BJ (cell line): ENCODE measurements at regions not wholly inside any gene's neighbourhood (a gene's known extent, or its start where the extent isn't known, plus 50 kb on each side); places are given as distances from the start of the nearest gene placed in this dataset.
"Not testable (repeated sequence)": the region's sequence is repeated elsewhere in the genome, so short reads cannot be mapped to it uniquely, and the experiment has no call there.

ENCODE experiments used
- CTCF ChIA-PET: fragments of 350-600 bp; formaldehyde crosslinking; extraction: SDS; loops from one replicate; lab custom pipeline; 2021; ENCODE audit warnings: antibody characterized with exemption, inconsistent platforms; lab: Yijun Ruan, JAX
- POLR2A ChIA-PET: fragments of 300-600 bp; sonication (Branson Sonifier 250); formaldehyde crosslinking; extraction: SDS; loops from one replicate; lab custom pipeline; 2021; ENCODE audit warnings: antibody characterized with exemption; lab: Charles Lee
- DNase-seq: peaks from one replicate; pipeline ENCODE4 v3.0.0-alpha.2; 2011; ENCODE audit warnings: low read depth
- H3K27me3 ChIP-seq: 2 replicates; pipeline ENCODE4 v1.6.0; 2011; ENCODE audit warnings: low read length; ENCODE audit not compliant: control insufficient read depth, insufficient read depth
- H3K36me3 ChIP-seq: 2 replicates; pipeline ENCODE4 v1.5.1; 2011; ENCODE audit warnings: low read length; ENCODE audit not compliant: control insufficient read depth, insufficient read depth
- H3K4me3 ChIP-seq: 2 replicates; pipeline ENCODE4 v1.5.1; 2011; ENCODE audit warnings: low read depth, mild to moderate bottlenecking, control low read depth, low read length
- CTCF ChIP-seq: IDR thresholded peaks from 2 replicates; pipeline ENCODE4 v1.5.1; 2011; ENCODE audit warnings: low read depth, mild to moderate bottlenecking, control low read depth, inconsistent platforms, low read length, moderate library complexity; ENCODE audit not compliant: insufficient read depth

- no peaks in the 10 kb centered on the region for H3K27me3 ChIP-seq
- DNase-seq, result no peak
- CTCF ChIA-PET, result no interaction called here
- no peak for TF ChIP-seq CTCF
- H3K36me3 ChIP-seq, result no peaks in the 10 kb centered on the region
- POLR2A ChIA-PET, result no interaction called here
- no peak overlapping the region for H3K4me3 ChIP-seq
These were observed 302.3 kb upstream of the GRAMD2B start for GRCh38 chr5:126120939-126121338.

GRCh38 chr5:126122942-126123341 lies 300.3 kb upstream of the GRAMD2B start:
- H3K36me3 ChIP-seq, result no peaks in the 10 kb centered on the region
- H3K27me3 ChIP-seq, result no peaks in the 10 kb centered on the region
- ChIA-PET POLR2A (no interaction called here), CTCF (no interaction called here)
- DNase-seq, result no peak
- no peak for TF ChIP-seq CTCF
- no peak overlapping the region for H3K4me3 ChIP-seq

GRCh38 chr5:126124706-126125345 lies 298.4 kb upstream of the GRAMD2B start:
- Histone ChIP-seq H3K36me3 (no peaks in the 10 kb centered on the region), H3K27me3 (no peaks in the 10 kb centered on the region), H3K4me3 (no peak overlapping the region)
- CTCF ChIA-PET, result no interaction called here
- DNase-seq, result no peak
- POLR2A ChIA-PET, result no interaction called here
- no peak for TF ChIP-seq CTCF

GRCh38 chr5:126125407-126125806 lies 297.8 kb upstream of the GRAMD2B start:
- H3K36me3 ChIP-seq, result no peaks in the 10 kb centered on the region
- H3K27me3 ChIP-seq, result no peaks in the 10 kb centered on the region
- no peak for DNase-seq
- TF ChIP-seq CTCF, result no peak
- POLR2A ChIA-PET, result no interaction called here
- CTCF ChIA-PET, result no interaction called here
- H3K4me3 ChIP-seq, result no peak overlapping the region

GRCh38 chr5:126126574-126126973 lies 296.6 kb upstream of the GRAMD2B start:
- CTCF ChIA-PET, result no interaction called here
- Histone ChIP-seq H3K36me3 (no peaks in the 10 kb centered on the region), H3K27me3 (no peaks in the 10 kb centered on the region), H3K4me3 (no peak overlapping the region)
- POLR2A ChIA-PET, result no interaction called here
- no peak for DNase-seq
- no peak for TF ChIP-seq CTCF

GRCh38 chr5:126127371-126127770 lies 295.8 kb upstream of the GRAMD2B start:
- CTCF ChIA-PET, DNase-seq, POLR2A ChIA-PET, H3K36me3 ChIP-seq, H3K27me3 ChIP-seq, H3K4me3 ChIP-seq: not testable (repeated sequence)
